T-helper 1 cell treated with Interleukin-12 subunit alpha and Interleukin-12 subunit beta and Interleukin-4 antibody, amounts not matched to agents 30 μg/mL and 1 μg/mL, for 36 hours (primary cell): ENCODE measurements at regions not wholly inside any gene's neighbourhood (a gene's known extent, or its start where the extent isn't known, plus 50 kb on each side); places are given as distances from the start of the nearest gene placed in this dataset.

Source experiments
- H3K27ac Mint-ChIP-seq: one replicate; pipeline ENCODE4 v1.8.0; 2021; ENCODE audit warnings: mild to moderate bottlenecking, mixed read lengths
- H3K27me3 Mint-ChIP-seq: one replicate; pipeline ENCODE4 v1.8.0; 2021; ENCODE audit warnings: low read depth, mixed read lengths
- H3K36me3 Mint-ChIP-seq: one replicate; pipeline ENCODE4 v1.8.0; 2021; ENCODE audit warnings: low read depth, mixed read lengths
- H3K4me1 Mint-ChIP-seq: one replicate; pipeline ENCODE4 v1.8.0; 2021; ENCODE audit warnings: low read depth, mixed read lengths
- H3K4me3 Mint-ChIP-seq: one replicate; pipeline ENCODE4 v1.8.0; 2021; ENCODE audit warnings: mild to moderate bottlenecking, moderate library complexity, mixed read lengths
- H3K9me3 Mint-ChIP-seq: one replicate; pipeline ENCODE4 v1.8.0; 2021; ENCODE audit warnings: mixed read lengths

DNA sequence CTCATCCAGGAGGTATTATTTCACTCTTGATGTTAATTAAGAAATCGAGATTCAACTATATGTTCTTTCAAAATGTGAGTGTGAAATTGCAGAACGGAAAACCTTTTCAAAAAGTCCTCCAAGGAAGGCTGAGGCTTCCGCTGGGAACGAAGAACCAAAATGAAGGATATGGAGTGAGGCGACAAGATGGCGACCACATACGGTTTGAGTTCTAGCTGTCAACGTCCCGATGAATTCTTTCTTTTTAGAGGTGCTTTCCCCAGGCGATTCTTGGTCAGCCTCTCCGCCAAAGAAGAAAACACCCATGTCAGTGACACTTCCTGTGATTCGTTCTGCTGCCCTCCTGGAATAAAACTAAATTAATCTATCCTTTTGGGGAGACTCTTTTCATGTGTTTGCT is 78.3 kb upstream of the ADAMTS16 start:
- H3K4me3 Mint-ChIP-seq = no peak overlapping the region
- H3K27ac Mint-ChIP-seq = no peak overlapping the region
- no peaks in the 10 kb centered on the region for H3K9me3 Mint-ChIP-seq
- no peaks in the 10 kb centered on the region for H3K27me3 Mint-ChIP-seq
- no peaks in the 10 kb centered on the region for H3K36me3 Mint-ChIP-seq
- no peaks in the 10 kb centered on the region for H3K4me1 Mint-ChIP-seq

DNA sequence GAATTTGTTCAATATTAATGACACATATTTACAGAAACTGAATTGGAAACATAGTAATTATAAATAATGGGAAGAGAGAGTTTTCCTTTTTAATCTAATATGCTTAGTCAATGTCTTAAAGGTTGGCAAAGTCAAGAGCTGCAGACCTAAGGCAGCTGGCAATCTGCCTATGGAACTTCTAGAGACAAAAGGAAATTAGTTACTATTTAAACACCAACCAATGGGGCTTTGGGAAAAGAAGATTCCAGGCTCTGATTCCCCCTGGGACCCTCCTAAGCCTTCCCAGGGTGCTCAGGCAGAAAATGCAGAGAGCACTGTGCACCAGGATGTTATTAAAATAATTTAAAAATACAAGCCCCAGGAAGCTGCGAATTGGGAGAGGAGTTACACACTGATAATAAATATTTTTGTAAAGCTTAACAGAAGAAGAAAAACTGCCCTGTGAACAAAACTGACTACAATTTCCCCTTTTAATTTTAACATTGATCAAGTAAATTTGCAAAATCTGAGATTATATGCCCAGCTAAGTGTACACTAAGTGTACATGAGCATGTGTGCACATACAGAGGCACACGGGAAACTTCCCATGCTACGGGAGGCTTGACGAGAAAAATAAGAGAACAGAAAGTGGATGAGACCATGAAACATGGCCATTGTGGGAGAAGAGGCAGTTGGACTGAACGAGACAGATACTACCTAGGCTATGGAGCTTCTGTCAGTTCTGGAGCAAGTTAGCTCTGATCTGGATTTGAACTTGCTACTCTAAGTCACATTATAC is 77.4 kb upstream of the ADAMTS16 start:
- Mint-ChIP-seq H3K36me3 (no peaks in the 10 kb centered on the region), H3K9me3 (no peaks in the 10 kb centered on the region), H3K4me3 (no peak overlapping the region), H3K27me3 (no peaks in the 10 kb centered on the region), H3K4me1 (no peaks in the 10 kb centered on the region), H3K27ac (no peak overlapping the region)

DNA sequence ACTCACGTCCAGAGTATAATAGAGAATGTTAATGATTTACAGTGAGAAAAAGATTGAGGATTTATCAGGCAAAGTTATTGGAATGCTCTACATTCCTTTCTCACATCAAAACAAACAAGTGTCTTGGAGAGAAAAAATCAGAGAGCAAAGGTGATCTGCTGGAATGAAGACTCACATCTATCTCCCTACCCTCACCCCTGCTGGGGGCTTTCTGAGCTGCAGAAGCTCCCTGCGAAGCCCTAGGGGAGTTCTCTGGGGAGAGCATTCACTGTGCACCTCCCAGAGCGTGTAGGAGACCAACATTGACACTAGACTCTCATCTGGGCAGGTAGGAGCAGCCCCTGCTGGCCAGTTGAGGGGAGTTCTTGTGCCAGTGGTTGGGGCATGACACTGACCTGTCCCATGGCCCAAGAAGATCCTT is 76.6 kb upstream of the ADAMTS16 start:
- no peaks in the 10 kb centered on the region for H3K36me3 Mint-ChIP-seq
- H3K4me3 Mint-ChIP-seq = no peak overlapping the region
- H3K9me3 Mint-ChIP-seq = no peaks in the 10 kb centered on the region
- H3K27me3 Mint-ChIP-seq = no peaks in the 10 kb centered on the region
- H3K27ac Mint-ChIP-seq = no peak overlapping the region
- H3K4me1 Mint-ChIP-seq = no peaks in the 10 kb centered on the region

DNA sequence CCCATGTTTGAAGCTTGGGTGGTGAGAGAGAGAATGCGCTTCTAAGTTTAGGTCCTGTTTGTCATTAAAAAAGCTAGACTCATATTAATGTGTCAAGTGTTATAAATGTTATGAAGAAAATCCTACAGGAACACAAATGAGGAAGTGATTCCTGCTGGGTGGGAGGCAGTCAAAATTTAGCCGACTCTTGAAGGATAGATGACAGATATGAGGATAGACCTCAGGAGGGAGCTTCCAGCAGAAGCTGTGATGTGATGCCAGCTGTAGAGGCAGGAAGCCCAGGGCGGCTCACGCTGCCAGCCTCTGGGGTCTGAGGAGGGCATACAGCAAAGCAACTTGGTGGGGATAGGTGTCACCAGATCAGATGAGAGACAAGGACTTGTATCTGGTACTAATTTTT is 74.7 kb upstream of the ADAMTS16 start:
- no peaks in the 10 kb centered on the region for H3K9me3 Mint-ChIP-seq
- H3K4me3 Mint-ChIP-seq = no peak overlapping the region
- H3K4me1 Mint-ChIP-seq = no peaks in the 10 kb centered on the region
- H3K27me3 Mint-ChIP-seq = no peaks in the 10 kb centered on the region
- no peaks in the 10 kb centered on the region for H3K36me3 Mint-ChIP-seq
- H3K27ac Mint-ChIP-seq = no peak overlapping the region

DNA sequence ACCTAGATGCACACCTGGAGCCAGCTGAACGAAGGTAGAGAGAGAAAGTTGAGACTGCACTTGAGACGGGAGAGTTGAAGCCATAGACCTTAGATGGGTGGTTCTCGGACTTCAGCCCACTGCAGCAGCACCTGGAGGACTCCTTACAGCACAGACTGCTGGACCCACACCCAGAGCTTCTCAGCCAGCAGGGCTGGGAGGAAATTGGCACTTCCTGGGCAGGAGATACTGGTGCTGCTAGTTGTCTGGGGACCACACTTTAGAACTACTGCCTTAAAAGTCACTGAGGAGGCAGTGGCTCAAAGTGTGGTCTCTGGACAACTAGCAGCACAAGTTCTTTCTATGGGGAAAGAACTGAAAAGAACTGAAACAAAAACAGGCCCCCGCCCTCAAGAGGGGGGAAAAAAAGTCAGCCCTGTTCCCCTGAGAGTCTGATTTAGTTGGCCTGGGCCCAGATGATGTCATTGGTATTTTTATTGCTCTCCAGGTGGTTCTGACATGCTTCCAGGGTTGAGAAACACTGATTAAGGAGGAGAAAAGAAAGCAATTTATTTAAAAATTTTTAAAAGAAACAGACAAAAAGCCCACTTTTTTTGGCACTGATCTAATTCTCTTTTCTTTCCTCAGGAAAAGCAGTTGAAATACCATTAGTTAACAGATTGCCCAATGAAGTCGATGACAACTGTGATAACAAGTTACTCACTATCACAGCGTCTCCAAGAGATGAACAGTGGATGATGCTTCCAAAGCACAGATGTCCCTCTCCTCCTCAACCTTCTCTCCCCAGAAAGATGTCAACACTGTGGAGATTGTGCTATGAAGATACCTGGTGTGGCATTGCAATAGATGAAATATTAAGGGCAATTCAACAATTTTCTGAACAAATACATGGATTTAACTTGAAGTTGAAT is 73.6 kb upstream of the ADAMTS16 start:
- H3K27me3 Mint-ChIP-seq = no peaks in the 10 kb centered on the region
- H3K36me3 Mint-ChIP-seq = no peaks in the 10 kb centered on the region
- H3K9me3 Mint-ChIP-seq = no peaks in the 10 kb centered on the region
- no peak overlapping the region for H3K27ac Mint-ChIP-seq
- H3K4me1 Mint-ChIP-seq = no peaks in the 10 kb centered on the region
- H3K4me3 Mint-ChIP-seq = no peak overlapping the region

DNA sequence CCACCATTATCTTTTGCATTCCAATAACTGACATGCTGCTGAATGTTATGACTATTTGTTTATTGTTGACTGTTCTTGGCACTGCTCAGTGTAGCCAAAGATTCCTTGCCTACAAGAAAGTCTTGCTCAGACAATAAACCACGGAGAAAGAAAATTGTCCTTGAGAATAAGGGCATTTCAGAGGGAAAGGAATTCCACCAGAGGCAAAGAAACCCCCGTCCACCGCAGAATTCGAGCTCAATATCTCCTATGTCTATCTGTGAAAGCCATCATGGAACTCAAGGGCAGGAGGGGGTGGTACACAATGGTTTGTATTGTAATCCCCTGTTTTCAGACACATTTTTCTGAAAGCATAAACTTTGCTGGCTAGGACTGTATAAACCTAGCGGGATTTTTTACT is 70.3 kb upstream of the ADAMTS16 start:
- Mint-ChIP-seq H3K9me3 (peaks cover 4% of the 10 kb centered on the region), H3K27ac (no peak overlapping the region), H3K27me3 (no peaks in the 10 kb centered on the region), H3K4me1 (no peaks in the 10 kb centered on the region), H3K4me3 (no peak overlapping the region), H3K36me3 (no peaks in the 10 kb centered on the region)

DNA sequence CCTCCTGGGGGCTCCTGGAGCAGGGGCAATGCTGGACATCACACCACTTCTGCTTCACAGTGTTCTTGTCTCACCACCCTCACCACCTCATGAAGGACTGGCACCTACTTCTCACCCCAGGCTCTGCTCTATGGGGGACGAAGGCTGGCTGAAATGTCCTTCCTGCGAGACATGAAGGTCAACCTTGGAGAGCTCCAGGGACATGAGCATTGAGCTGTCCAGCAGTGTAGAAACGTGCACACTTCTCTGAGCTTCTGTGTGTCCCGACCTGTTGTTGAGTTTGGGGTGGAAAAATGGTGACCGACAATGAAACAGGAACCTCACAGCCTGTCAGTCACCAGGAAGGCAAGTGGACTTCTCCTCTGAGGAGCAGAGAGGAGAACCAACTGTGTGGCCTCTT is 68.6 kb upstream of the ADAMTS16 start:
- Mint-ChIP-seq H3K36me3 (no peaks in the 10 kb centered on the region), H3K27ac (no peak overlapping the region), H3K27me3 (no peaks in the 10 kb centered on the region), H3K4me3 (no peak overlapping the region), H3K9me3 (peaks cover 4% of the 10 kb centered on the region), H3K4me1 (no peaks in the 10 kb centered on the region)

DNA sequence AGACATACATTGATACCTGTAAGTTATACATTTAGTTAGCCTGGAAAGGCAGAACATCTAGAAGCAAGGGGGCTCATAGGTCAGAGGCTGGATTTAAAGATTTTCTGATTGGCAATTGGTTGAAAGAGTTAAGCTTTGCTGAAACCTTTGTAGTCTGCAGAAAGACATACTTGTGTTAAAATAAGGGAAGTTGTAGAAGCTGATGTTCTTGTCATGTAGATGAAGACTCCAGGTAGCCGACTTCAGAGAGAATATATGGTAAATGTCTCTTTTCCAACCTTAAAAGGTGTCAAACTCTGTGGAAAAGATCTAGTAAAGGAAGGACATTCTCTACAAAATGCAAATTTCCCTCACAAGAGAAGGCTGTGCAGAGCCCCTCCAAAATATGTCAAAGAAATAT is 62.9 kb upstream of the ADAMTS16 start:
- no peaks in the 10 kb centered on the region for H3K36me3 Mint-ChIP-seq
- H3K27me3 Mint-ChIP-seq = no peaks in the 10 kb centered on the region
- no peaks in the 10 kb centered on the region for H3K4me1 Mint-ChIP-seq
- peaks cover 4% of the 10 kb centered on the region for H3K9me3 Mint-ChIP-seq
- H3K4me3 Mint-ChIP-seq = no peak overlapping the region
- H3K27ac Mint-ChIP-seq = no peak overlapping the region

DNA sequence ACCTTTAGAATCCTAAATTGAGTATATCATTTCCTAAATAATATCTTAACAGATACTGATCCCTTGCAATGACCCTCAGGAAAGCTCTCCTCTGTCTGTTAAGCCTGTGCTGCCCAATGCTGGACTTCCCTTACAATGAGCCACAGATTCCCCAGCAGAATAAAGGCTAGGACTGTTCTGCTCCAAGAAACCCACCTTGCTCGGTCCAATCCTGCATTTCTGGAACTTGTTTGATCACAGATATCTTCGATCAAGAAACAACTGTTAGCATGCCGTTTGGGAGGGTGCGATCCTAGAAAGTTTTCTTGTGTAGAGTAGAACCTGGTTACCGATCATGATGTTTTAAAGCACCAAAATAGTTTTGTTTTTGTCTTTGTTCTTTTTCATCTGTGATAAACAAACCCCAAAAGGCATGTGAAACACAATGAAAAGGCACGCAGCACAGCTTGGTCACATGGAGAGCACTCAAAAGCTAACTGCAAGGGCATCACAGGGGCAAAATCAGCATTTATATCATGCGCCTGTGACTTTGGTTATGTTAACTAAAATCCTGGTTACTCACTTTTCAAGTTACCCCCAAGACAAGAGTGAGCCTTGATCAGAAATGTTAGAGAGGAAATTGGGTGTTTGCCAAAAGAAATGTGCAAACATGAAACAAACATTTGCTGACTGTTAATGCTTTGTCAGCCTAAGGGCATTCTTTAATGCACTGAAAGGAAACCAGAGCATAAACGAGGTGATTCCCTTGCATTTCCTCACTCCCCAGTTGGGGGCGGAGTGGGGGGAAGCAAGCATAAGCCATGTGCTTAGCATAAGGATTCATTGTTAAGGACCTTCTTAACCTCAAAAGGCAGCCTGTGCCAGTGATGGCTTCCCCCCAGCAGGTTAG is 61.9 kb upstream of the ADAMTS16 start:
- Mint-ChIP-seq H3K36me3 (no peaks in the 10 kb centered on the region), H3K27me3 (no peaks in the 10 kb centered on the region), H3K4me1 (no peaks in the 10 kb centered on the region), H3K4me3 (no peak overlapping the region), H3K9me3 (peaks cover 4% of the 10 kb centered on the region), H3K27ac (no peak overlapping the region)

DNA sequence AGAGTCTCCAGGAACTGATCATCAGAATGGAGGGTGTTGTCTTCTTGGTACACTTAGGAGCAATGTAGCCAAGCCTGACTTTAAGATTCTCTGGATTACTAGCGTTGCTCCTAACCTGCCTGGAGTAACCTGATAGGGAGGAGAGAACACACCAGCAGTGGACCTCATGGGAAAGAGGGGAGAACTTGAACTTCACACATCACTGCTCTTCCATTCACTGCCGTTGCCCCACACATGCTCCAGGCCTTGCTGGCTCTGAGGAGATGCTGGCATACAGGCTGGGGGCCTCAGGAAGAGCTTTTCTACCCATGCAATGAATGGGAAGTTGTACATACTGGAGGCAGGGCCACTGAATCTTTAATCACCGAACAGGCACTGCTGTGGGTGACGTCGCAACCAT is 60.3 kb upstream of the ADAMTS16 start:
- Mint-ChIP-seq H3K9me3 (no peaks in the 10 kb centered on the region), H3K4me3 (no peak overlapping the region), H3K27ac (no peak overlapping the region), H3K27me3 (no peaks in the 10 kb centered on the region), H3K4me1 (no peaks in the 10 kb centered on the region), H3K36me3 (no peaks in the 10 kb centered on the region)

DNA sequence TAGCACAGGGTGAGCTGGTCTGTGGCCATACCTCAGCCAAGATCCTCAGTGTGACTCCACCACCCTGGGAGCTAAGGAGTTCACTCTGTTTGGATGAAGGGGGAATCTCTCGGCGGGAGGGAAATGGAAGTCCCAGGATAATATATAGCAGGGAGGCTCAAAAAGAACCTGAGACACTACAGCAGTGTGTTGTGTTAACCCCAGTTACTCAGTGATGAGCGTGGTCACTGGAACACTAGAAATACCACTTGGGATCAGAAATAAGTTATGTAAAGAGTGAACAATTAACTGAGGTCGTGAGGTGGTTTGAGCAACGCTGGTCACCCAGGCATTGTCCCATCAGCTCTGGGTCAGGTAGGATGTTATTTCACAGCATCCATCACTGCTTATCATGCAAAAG is 59.3 kb upstream of the ADAMTS16 start:
- Mint-ChIP-seq H3K36me3 (no peaks in the 10 kb centered on the region), H3K9me3 (no peaks in the 10 kb centered on the region), H3K4me3 (no peak overlapping the region), H3K27ac (no peak overlapping the region), H3K4me1 (no peaks in the 10 kb centered on the region), H3K27me3 (no peaks in the 10 kb centered on the region)

DNA sequence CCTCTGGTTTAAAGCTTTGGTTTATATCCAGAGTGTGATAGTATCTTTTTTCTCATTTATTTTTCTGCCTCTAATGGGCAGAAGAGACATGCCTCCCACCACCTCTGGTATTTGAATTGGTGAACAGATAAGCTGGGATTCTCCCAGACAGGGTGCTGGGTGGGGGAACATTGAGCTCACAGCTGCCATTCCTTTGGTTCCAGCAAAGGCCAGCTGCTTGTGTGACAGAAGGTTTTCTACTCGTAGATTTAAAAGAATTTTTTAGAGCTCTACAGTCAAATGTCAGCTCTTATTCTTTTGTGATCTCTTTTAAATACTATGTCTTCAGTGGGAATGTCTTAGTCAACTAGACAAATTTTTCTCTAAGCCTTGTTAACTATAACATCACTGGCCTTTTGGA is 54.7 kb upstream of the ADAMTS16 start:
- no peak overlapping the region for H3K4me3 Mint-ChIP-seq
- no peaks in the 10 kb centered on the region for H3K4me1 Mint-ChIP-seq
- no peak overlapping the region for H3K27ac Mint-ChIP-seq
- H3K9me3 Mint-ChIP-seq = no peaks in the 10 kb centered on the region
- H3K36me3 Mint-ChIP-seq = no peaks in the 10 kb centered on the region
- H3K27me3 Mint-ChIP-seq = no peaks in the 10 kb centered on the region

DNA sequence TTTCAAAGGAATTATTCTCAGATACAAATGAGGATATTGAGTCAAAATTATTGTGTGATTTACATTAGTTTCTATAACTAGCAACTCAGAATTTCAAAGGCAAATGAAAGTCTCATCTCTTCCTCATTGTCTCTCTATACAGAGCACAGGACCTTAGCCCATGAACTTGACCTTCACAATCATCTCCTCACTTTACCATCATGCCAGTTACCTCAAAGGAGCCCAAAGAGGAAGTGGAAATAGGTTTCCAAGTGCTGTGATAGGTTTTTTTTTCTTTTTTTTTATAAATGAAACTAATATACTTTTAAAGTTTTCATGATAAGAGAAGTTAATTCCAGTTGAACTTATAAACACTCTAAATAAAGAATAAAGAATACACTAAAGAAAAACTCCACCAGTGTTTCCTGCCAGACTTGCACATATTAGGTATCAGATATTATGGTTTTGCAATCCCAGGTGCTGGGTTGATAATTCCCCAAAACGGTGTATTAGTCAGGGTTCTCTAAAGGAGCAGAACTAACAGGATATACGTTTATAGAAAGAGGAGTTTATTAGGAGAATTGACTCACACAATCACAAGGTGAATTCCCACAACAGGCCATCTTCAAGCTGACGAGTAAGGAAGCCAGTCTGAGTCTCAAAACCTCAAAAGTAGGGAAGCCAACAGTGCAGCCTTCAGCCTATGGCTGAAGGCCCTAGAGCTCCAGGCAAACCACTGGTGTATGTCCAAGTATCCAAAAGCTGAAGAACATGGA is 50.1 kb upstream of the ADAMTS16 start:
- Mint-ChIP-seq H3K36me3 (no peaks in the 10 kb centered on the region), H3K27ac (no peak overlapping the region), H3K27me3 (no peaks in the 10 kb centered on the region), H3K4me1 (no peaks in the 10 kb centered on the region), H3K9me3 (no peaks in the 10 kb centered on the region), H3K4me3 (no peak overlapping the region)
